K562 (cell line): ENCODE measurements at regions not wholly inside any gene's neighbourhood (a gene's known extent, or its start where the extent isn't known, plus 50 kb on each side); places are given as distances from the start of the nearest gene placed in this dataset.

Source experiments
- ATAC-seq: fragments of 200-7000 bp; cut with Tn5 transposase; 3 replicates; pipeline ENCODE4 v1.9.1; 2020; ENCODE audit warnings: moderate library complexity
- BruUV-seq: library from RNA; stranded (reverse); fragments of 400-500 nt; replicated peaks from 2 replicates; lab custom pipeline; 2021; lab: Mats Ljungman, UMichigan
- CTCF ChIA-PET: fragments of 300-600 bp; formaldehyde crosslinking; extraction: SDS; loops from one replicate; lab custom pipeline; 2021; ENCODE audit warnings: low intra/inter-chr PET ratio; lab: Yijun Ruan, JAX
- POLR2A ChIA-PET: fragments of 300-600, 350-650 bp; sonication (Branson Sonifier 250); formaldehyde crosslinking; extraction: SDS; loops from one replicate; lab custom pipeline; 2021; ENCODE audit warnings: antibody characterized with exemption, inconsistent platforms; lab: Yijun Ruan, JAX
- DNase-seq, 4 experiments: peaks; one replicate each; pipeline versions ENCODE4 v3.0.0 to v3.0.0-alpha.2; 2011 to 2018; ENCODE audit warnings: low spot score in 3 of 4, mixed read lengths in 3 of 4; ENCODE audit errors: extremely low read depth in 1 of 4
- FAIRE-seq: peaks from 2 replicates; lab custom pipeline; 2011; peaks lifted over from hg19 to GRCh38; lab: Jason Lieb, UNC
- H2AFZ ChIP-seq: 2 replicates; pipeline ENCODE4 v1.6.0; 2011; ENCODE audit warnings: low read depth, low read length, control low read depth, inconsistent platforms
- H3K27ac ChIP-seq: fragments of 200-600 bp; 3 replicates; pipeline ENCODE4 v1.8.0; 2011; ENCODE audit warnings: low read depth, mild to moderate bottlenecking, control low read depth, inconsistent platforms, low read length, moderate library complexity, mixed read lengths; ENCODE audit errors: extremely low read depth
- H3K27me3 ChIP-seq, 2 experiments: fragments of 300-600 bp in 1 of 2; 2 replicates in 1 of 2; 3 replicates in 1 of 2; pipeline versions ENCODE4 v1.6.0 to v1.8.0; 2011; ENCODE audit warnings: inconsistent platforms in 2 of 2, low read length in 2 of 2, mild to moderate bottlenecking in 1 of 2, mixed read lengths in 1 of 2, moderate library complexity in 1 of 2; ENCODE audit not compliant: control insufficient read depth in 2 of 2, insufficient read depth in 2 of 2
- H3K36me3 ChIP-seq: fragments of 300-600 bp; 3 replicates; pipeline ENCODE4 v1.8.0; 2011; ENCODE audit warnings: mild to moderate bottlenecking, low read length, inconsistent platforms; ENCODE audit not compliant: control insufficient read depth, insufficient read depth
- H3K4me1 ChIP-seq, 2 experiments: fragments of 200-600 bp in 1 of 2; replicated peaks in 1 of 2; 2 replicates in 1 of 2; 3 replicates in 1 of 2; pipeline versions ENCODE4 v1.5.1 to v1.8.0; 2011; ENCODE audit warnings: inconsistent platforms in 2 of 2, low read length in 2 of 2, mild to moderate bottlenecking in 1 of 2, mixed read lengths in 1 of 2, moderate library complexity in 1 of 2; ENCODE audit not compliant: control insufficient read depth in 2 of 2, insufficient read depth in 2 of 2
- H3K4me2 ChIP-seq: 2 replicates; pipeline ENCODE4 v1.6.1; 2011; ENCODE audit warnings: low read length, control low read depth, inconsistent platforms, mixed read lengths; ENCODE audit not compliant: insufficient read depth
- H3K4me3 ChIP-seq: fragments of 200-600 bp; sonication (generic), shearing (Covaris generic); 2 replicates; pipeline ENCODE4 v1.5.1; 2016; ENCODE audit warnings: control low read depth, inconsistent platforms
- H3K79me2 ChIP-seq: fragments of 200-600 bp; 3 replicates; pipeline ENCODE4 v1.8.0; 2011; ENCODE audit warnings: low read length, inconsistent platforms; ENCODE audit not compliant: control insufficient read depth, insufficient read depth
- H3K9ac ChIP-seq, 2 experiments: 2 replicates each; pipeline versions ENCODE4 v1.6.0 to v1.6.1; 2011; ENCODE audit warnings: low read depth in 2 of 2, low read length in 2 of 2, control low read depth in 1 of 2, inconsistent platforms in 1 of 2, mild to moderate bottlenecking in 1 of 2, mixed read lengths in 1 of 2; ENCODE audit not compliant: insufficient read depth in 1 of 2
- H3K9me1 ChIP-seq: one replicate; pipeline ENCODE4 v1.6.0; 2011; ENCODE audit warnings: inconsistent platforms, mild to moderate bottlenecking, low read length, moderate library complexity; ENCODE audit not compliant: control insufficient read depth, insufficient read depth
- H3K9me3 ChIP-seq: replicated peaks from 2 replicates; pipeline ENCODE4 v1.5.1; 2011; ENCODE audit warnings: low read depth, low read length, inconsistent platforms; ENCODE audit not compliant: control insufficient read depth, insufficient read depth
- H4K20me1 ChIP-seq: replicated peaks from 2 replicates; pipeline ENCODE4 v1.6.1; 2011; ENCODE audit warnings: low read length, inconsistent platforms, mixed read lengths; ENCODE audit not compliant: control insufficient read depth, insufficient read depth
- CREB1 ChIP-seq, 2 experiments: sonication (generic) in 1 of 2; formaldehyde crosslinking in 1 of 2; IDR thresholded peaks; 2 replicates each; pipeline versions ENCODE4 v1.6.1 to v1.8.0; 2012 to 2022; ENCODE audit warnings: inconsistent platforms in 1 of 2, mild to moderate bottlenecking in 1 of 2, missing genetic modification reagents in 1 of 2, moderate library complexity in 1 of 2
- GMEB1 ChIP-seq: fragments of 250-450 bp; sonication (Bioruptor Pico); IDR thresholded peaks from 2 replicates; pipeline ENCODE4 v1.4.0; 2020; ENCODE audit warnings: mild to moderate bottlenecking
- HMG20B ChIP-seq: fragments of 250-450 bp; sonication (Bioruptor Pico); IDR thresholded peaks from 2 replicates; pipeline ENCODE4 v1.5.0; 2021; ENCODE audit warnings: mild to moderate bottlenecking
- SPI1 ChIP-seq: IDR thresholded peaks from 2 replicates; pipeline ENCODE4 v1.6.1; 2011; ENCODE audit warnings: low read depth, low read length, control low read depth, borderline replicate concordance
- ZBTB17 ChIP-seq: fragments of 450-650 bp; formaldehyde crosslinking; IDR thresholded peaks from 2 replicates; pipeline ENCODE4 v1.4.0; 2020; ENCODE audit warnings: mild to moderate bottlenecking
- ZFPM2 ChIP-seq: fragments of 250-450 bp; sonication (Bioruptor Pico); IDR thresholded peaks from 2 replicates; pipeline ENCODE4 v1.5.1; 2022; ENCODE audit warnings: mild to moderate bottlenecking
- WGBS: fragments of 100-300 bp; shearing (Covaris generic); methylation state at CpG from one replicate; pipeline ENCODE4 v1.1.6; 2016; ENCODE audit warnings: low coverage, mixed read lengths; ENCODE audit not compliant: insufficient coverage; ENCODE audit errors: missing lambda C conversion rate; 5-methylcytosine and 5-hydroxymethylcytosine counted together
- in situ Hi-C: fragments of 300-500 bp; cut with MboI; formaldehyde crosslinking; loops from 4 replicates; pipeline ENCODE4 v1.15.0; 2018; ENCODE audit warnings: inconsistent platforms, mixed read lengths
- intact Hi-C: fragments of 100-400 bp; cut with micrococcal nuclease; formaldehyde crosslinking; loops from 2 replicates; pipeline ENCODE4 v1.14.2; 2022
- TF ChIP-seq, protein P1 (sequence below): fragments of 450-650 bp; IDR thresholded peaks from 2 replicates; pipeline ENCODE4 v1.6.1; 2018; ENCODE audit not compliant: partially characterized antibody

- no peak for TF ChIP-seq CREB1 (IDR thresholded peaks at IDR 0.05)
- no peak for TF ChIP-seq CREB1 (CRISPR knock-in tag; IDR thresholded peaks at IDR 0.05)
Measured at GRCh38 chr7:120059641-120060040, 213.3 kb upstream of the KCND2 start (continued).

- H3K9me1 ChIP-seq = no peaks in the 10 kb centered on the region
- H4K20me1 ChIP-seq = no peaks in the 10 kb centered on the region
- H3K4me2 ChIP-seq = no peak overlapping the region
- no peaks in the 10 kb centered on the region for H3K4me1 ChIP-seq
- H3K36me3 ChIP-seq = no peaks in the 10 kb centered on the region
- ChIA-PET POLR2A (interaction anchor here (0.6 kb wide), 1 partner anchor 1366 kb away, joined by 3 read pairs; no protein-coding TSS in a partner anchor), CTCF (no interaction called here)
- no peak for FAIRE-seq
- H3K79me2 ChIP-seq = no peaks in the 10 kb centered on the region
- intact Hi-C loops = no loop called here
- BruUV-seq = no TSS peak
- no peak for ATAC-seq
- TF ChIP-seq ZBTB17 (CRISPR knock-in tag) (no peak), ZFPM2 (no peak)
- H3K4me3 ChIP-seq = no peak overlapping the region
- H3K27me3 ChIP-seq = no peaks in the 10 kb centered on the region; a peak in 1 of 5 replicates
- in situ Hi-C loops = no loop called here
- WGBS = 5% methylated on average over 4 of the region's 4 CpGs
- no peaks in the 10 kb centered on the region for H3K9me3 ChIP-seq
- no peak for DNase-seq
- H3K9ac ChIP-seq = no peak overlapping the region
- H3K27ac ChIP-seq = no peak overlapping the region
- H2AFZ ChIP-seq = no peak overlapping the region
Measured at GRCh38 chr7:120060281-120060680, 212.7 kb upstream of the KCND2 start.

DNA sequence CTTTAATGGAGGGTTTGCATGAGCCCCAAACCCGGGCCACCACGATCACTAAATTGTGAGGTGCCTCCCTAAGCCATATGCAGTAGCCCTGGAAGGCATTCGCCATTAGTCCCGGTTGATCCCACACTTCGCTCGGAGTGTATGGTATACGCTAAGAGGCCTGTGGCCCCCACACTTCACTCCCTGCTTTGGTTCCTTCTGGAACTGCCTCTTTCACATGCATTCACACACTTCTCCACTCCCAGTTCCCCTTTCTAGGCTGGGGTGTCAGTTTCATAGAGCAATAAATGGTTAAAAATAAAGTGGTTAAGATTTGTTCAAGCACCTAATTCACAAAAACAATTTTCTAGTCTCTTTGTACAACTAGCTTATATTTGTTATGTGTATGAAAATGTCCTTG lies 212.1 kb upstream of the KCND2 start:
- Histone ChIP-seq H3K9me1 (no peaks in the 10 kb centered on the region), H3K27ac (no peak overlapping the region), H3K4me1 (no peaks in the 10 kb centered on the region), H3K79me2 (no peaks in the 10 kb centered on the region), H3K4me3 (no peak overlapping the region), H3K27me3 (no peaks in the 10 kb centered on the region; a peak in 1 of 5 replicates), H3K9ac (no peak overlapping the region), H2AFZ (no peak overlapping the region), H3K4me2 (no peak overlapping the region), H4K20me1 (no peaks in the 10 kb centered on the region), H3K36me3 (no peaks in the 10 kb centered on the region), H3K9me3 (no peaks in the 10 kb centered on the region)
- ATAC-seq = no peak
- DNase-seq = no peak
- TF ChIP-seq GMEB1 (CRISPR knock-in tag) (no peak), SPI1 (peak; percentile 57; the same call in 1 of the 2 replicates), HMG20B (no peak)
- TF ChIP-seq, protein P1, sequence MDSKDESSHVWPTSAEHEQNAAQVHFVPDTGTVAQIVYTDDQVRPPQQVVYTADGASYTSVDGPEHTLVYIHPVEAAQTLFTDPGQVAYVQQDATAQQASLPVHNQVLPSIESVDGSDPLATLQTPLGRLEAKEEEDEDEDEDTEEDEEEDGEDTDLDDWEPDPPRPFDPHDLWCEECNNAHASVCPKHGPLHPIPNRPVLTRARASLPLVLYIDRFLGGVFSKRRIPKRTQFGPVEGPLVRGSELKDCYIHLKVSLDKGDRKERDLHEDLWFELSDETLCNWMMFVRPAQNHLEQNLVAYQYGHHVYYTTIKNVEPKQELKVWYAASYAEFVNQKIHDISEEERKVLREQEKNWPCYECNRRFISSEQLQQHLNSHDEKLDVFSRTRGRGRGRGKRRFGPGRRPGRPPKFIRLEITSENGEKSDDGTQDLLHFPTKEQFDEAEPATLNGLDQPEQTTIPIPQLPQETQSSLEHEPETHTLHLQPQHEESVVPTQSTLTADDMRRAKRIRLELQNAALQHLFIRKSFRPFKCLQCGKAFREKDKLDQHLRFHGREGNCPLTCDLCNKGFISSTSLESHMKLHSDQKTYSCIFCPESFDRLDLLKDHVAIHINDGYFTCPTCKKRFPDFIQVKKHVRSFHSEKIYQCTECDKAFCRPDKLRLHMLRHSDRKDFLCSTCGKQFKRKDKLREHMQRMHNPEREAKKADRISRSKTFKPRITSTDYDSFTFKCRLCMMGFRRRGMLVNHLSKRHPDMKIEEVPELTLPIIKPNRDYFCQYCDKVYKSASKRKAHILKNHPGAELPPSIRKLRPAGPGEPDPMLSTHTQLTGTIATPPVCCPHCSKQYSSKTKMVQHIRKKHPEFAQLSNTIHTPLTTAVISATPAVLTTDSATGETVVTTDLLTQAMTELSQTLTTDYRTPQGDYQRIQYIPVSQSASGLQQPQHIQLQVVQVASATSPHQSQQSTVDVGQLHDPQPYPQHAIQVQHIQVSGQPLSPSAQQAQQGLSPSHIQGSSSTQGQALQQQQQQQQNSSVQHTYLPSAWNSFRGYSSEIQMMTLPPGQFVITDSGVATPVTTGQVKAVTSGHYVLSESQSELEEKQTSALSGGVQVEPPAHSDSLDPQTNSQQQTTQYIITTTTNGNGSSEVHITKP = peak; percentile 34
- intact Hi-C loops = no loop called here
- FAIRE-seq = no peak
- POLR2A ChIA-PET = no interaction called here
- CTCF ChIA-PET = no interaction called here
- BruUV-seq = no TSS peak
- 22% methylated on average over 7 of the region's 7 CpGs for WGBS
- in situ Hi-C loops = no loop called here
